Activated CD8-positive, alpha-beta T cell treated with anti-CD3 and anti-CD28 coated beads, Interleukin-2, amount 10 ng/mL, durations not matched to agents 7 days and 5 days (primary cell): ENCODE measurements at regions not wholly inside any gene's neighbourhood (a gene's known extent, or its start where the extent isn't known, plus 50 kb on each side); places are given as distances from the start of the nearest gene placed in this dataset.
A peak's percentile ranks its signal among the peaks of the same experiment; 100 is the strongest.

Experiments used
- ATAC-seq: fragments of 150-1000 bp; cut with Tn5 transposase; one replicate; pipeline ENCODE4 v1.10.0; 2021; ENCODE audit warnings: moderate library complexity
- CTCF ChIA-PET: fragments of 350-600 bp; sonication (Branson Sonifier 250); formaldehyde crosslinking; loops from one replicate; lab custom pipeline; 2021; ENCODE audit warnings: antibody characterized with exemption; lab: Charles Lee
- POLR2A ChIA-PET: fragments of 350-600 bp; sonication (Branson Sonifier 250); formaldehyde crosslinking; loops from one replicate; lab custom pipeline; 2021; ENCODE audit warnings: antibody characterized with exemption; lab: Charles Lee
- DNase-seq: peaks from one replicate; pipeline ENCODE4 v3.0.0-alpha.2; 2020
- H3K27ac Mint-ChIP-seq: one replicate; pipeline ENCODE4 v1.8.0; 2021; ENCODE audit warnings: mild to moderate bottlenecking, mixed read lengths
- H3K27me3 Mint-ChIP-seq: one replicate; pipeline ENCODE4 v1.8.0; 2021; ENCODE audit warnings: low read depth, mixed read lengths
- H3K36me3 Mint-ChIP-seq: one replicate; pipeline ENCODE4 v1.8.0; 2021; ENCODE audit warnings: low read depth, mixed read lengths
- H3K4me1 Mint-ChIP-seq: one replicate; pipeline ENCODE4 v1.8.0; 2021; ENCODE audit warnings: low read depth, mixed read lengths
- H3K4me3 Mint-ChIP-seq: one replicate; pipeline ENCODE4 v1.8.0; 2021; ENCODE audit warnings: mild to moderate bottlenecking, mixed read lengths
- H3K9me3 Mint-ChIP-seq: one replicate; pipeline ENCODE4 v1.8.0; 2022; ENCODE audit warnings: mixed read lengths; ENCODE audit not compliant: insufficient read depth

GRCh38 chr6:112764377-112764776 lies 417.2 kb downstream of the RFPL4B start:
- Mint-ChIP-seq H3K36me3 (no peaks in the 10 kb centered on the region), H3K27ac (no peak overlapping the region), H3K4me3 (no peak overlapping the region), H3K9me3 (peaks cover 6% of the 10 kb centered on the region), H3K4me1 (no peaks in the 10 kb centered on the region), H3K27me3 (no peaks in the 10 kb centered on the region)
- ChIA-PET CTCF (no interaction called here), POLR2A (no interaction called here)
- ATAC-seq (no peak), DNase-seq (no peak)

- H3K27ac Mint-ChIP-seq, result no peak overlapping the region
- H3K27me3 Mint-ChIP-seq, result no peaks in the 10 kb centered on the region
- H3K36me3 Mint-ChIP-seq, result no peaks in the 10 kb centered on the region
- no peak for ATAC-seq
- no peak for DNase-seq
- no peaks in the 10 kb centered on the region for H3K4me1 Mint-ChIP-seq
- ChIA-PET POLR2A (no interaction called here), CTCF (no interaction called here)
- no peak overlapping the region for H3K4me3 Mint-ChIP-seq
- peaks cover 6% of the 10 kb centered on the region for H3K9me3 Mint-ChIP-seq
Measured at GRCh38 chr6:112770308-112770707, 423.2 kb downstream of the RFPL4B start.

- Mint-ChIP-seq H3K36me3 (no peaks in the 10 kb centered on the region), H3K27me3 (no peaks in the 10 kb centered on the region), H3K4me1 (no peaks in the 10 kb centered on the region), H3K4me3 (no peak overlapping the region), H3K9me3 (peaks cover 6% of the 10 kb centered on the region), H3K27ac (no peak overlapping the region)
- CTCF ChIA-PET, result no interaction called here
- no peak for DNase-seq
- ATAC-seq, result no peak
- POLR2A ChIA-PET, result no interaction called here
Measured at GRCh38 chr6:112773187-112773586, 426.1 kb downstream of the RFPL4B start.

GRCh38 chr6:112774319-112774718 lies 427.2 kb downstream of the RFPL4B start:
- Mint-ChIP-seq H3K27ac (no peak overlapping the region), H3K36me3 (no peaks in the 10 kb centered on the region), H3K9me3 (no peaks in the 10 kb centered on the region), H3K27me3 (no peaks in the 10 kb centered on the region), H3K4me1 (no peaks in the 10 kb centered on the region), H3K4me3 (no peak overlapping the region)
- ATAC-seq (no peak), DNase-seq (no peak)
- POLR2A ChIA-PET, result no interaction called here
- CTCF ChIA-PET, result no interaction called here

- Mint-ChIP-seq H3K27me3 (no peaks in the 10 kb centered on the region), H3K4me1 (no peaks in the 10 kb centered on the region), H3K4me3 (no peak overlapping the region), H3K27ac (no peak overlapping the region), H3K36me3 (no peaks in the 10 kb centered on the region), H3K9me3 (no peaks in the 10 kb centered on the region)
- ChIA-PET CTCF (no interaction called here), POLR2A (no interaction called here)
- ATAC-seq (no peak), DNase-seq (peak; percentile 39)
Measured at GRCh38 chr6:112780498-112781096, 433.5 kb downstream of the RFPL4B start.

- Mint-ChIP-seq H3K36me3 (no peaks in the 10 kb centered on the region), H3K27ac (no peak overlapping the region), H3K4me3 (no peak overlapping the region), H3K9me3 (no peaks in the 10 kb centered on the region), H3K27me3 (no peaks in the 10 kb centered on the region), H3K4me1 (no peaks in the 10 kb centered on the region)
- CTCF ChIA-PET, result no interaction called here
- no peak for DNase-seq
- POLR2A ChIA-PET, result no interaction called here
- no peak for ATAC-seq
Measured at GRCh38 chr6:112781241-112781640, 434.1 kb downstream of the RFPL4B start.

GRCh38 chr6:112785408-112785807 lies 438.3 kb downstream of the RFPL4B start:
- Mint-ChIP-seq H3K4me3 (no peak overlapping the region), H3K4me1 (no peaks in the 10 kb centered on the region), H3K27me3 (no peaks in the 10 kb centered on the region), H3K27ac (no peak overlapping the region), H3K9me3 (no peaks in the 10 kb centered on the region), H3K36me3 (no peaks in the 10 kb centered on the region)
- ATAC-seq (no peak), DNase-seq (no peak)
- ChIA-PET CTCF (no interaction called here), POLR2A (no interaction called here)

- DNase-seq (no peak), ATAC-seq (no peak)
- Mint-ChIP-seq H3K4me1 (no peaks in the 10 kb centered on the region), H3K9me3 (no peaks in the 10 kb centered on the region), H3K27ac (no peak overlapping the region), H3K27me3 (no peaks in the 10 kb centered on the region), H3K4me3 (no peak overlapping the region), H3K36me3 (no peaks in the 10 kb centered on the region)
- POLR2A ChIA-PET, result no interaction called here
- CTCF ChIA-PET, result no interaction called here
Measured at GRCh38 chr6:112786801-112787200, 439.7 kb downstream of the RFPL4B start.

- POLR2A ChIA-PET, result no interaction called here
- no peaks in the 10 kb centered on the region for H3K36me3 Mint-ChIP-seq
- no peak overlapping the region for H3K4me3 Mint-ChIP-seq
- no peak for DNase-seq
- H3K9me3 Mint-ChIP-seq, result no peaks in the 10 kb centered on the region
- no peak overlapping the region for H3K27ac Mint-ChIP-seq
- no peak for ATAC-seq
- CTCF ChIA-PET, result no interaction called here
- no peaks in the 10 kb centered on the region for H3K27me3 Mint-ChIP-seq
- no peaks in the 10 kb centered on the region for H3K4me1 Mint-ChIP-seq
Measured at GRCh38 chr6:112787371-112787770, 440.2 kb downstream of the RFPL4B start.

GRCh38 chr6:112795316-112795715 lies 448.2 kb downstream of the RFPL4B start:
- DNase-seq (no peak), ATAC-seq (no peak)
- H3K27me3 Mint-ChIP-seq, result no peaks in the 10 kb centered on the region
- POLR2A ChIA-PET, result no interaction called here
- CTCF ChIA-PET, result no interaction called here
- no peak overlapping the region for H3K27ac Mint-ChIP-seq
- no peaks in the 10 kb centered on the region for H3K36me3 Mint-ChIP-seq
- no peak overlapping the region for H3K4me3 Mint-ChIP-seq
- H3K4me1 Mint-ChIP-seq, result no peaks in the 10 kb centered on the region
- H3K9me3 Mint-ChIP-seq, result no peaks in the 10 kb centered on the region

- no peaks in the 10 kb centered on the region for H3K27me3 Mint-ChIP-seq
- no peaks in the 10 kb centered on the region for H3K36me3 Mint-ChIP-seq
- DNase-seq (no peak), ATAC-seq (no peak)
- H3K27ac Mint-ChIP-seq, result no peak overlapping the region
- POLR2A ChIA-PET, result no interaction called here
- no peaks in the 10 kb centered on the region for H3K4me1 Mint-ChIP-seq
- CTCF ChIA-PET, result no interaction called here
- H3K9me3 Mint-ChIP-seq, result no peaks in the 10 kb centered on the region
- H3K4me3 Mint-ChIP-seq, result no peak overlapping the region
Measured at GRCh38 chr6:112796712-112797111, 449.6 kb downstream of the RFPL4B start.

- Mint-ChIP-seq H3K4me3 (no peak overlapping the region), H3K36me3 (no peaks in the 10 kb centered on the region), H3K9me3 (no peaks in the 10 kb centered on the region), H3K27ac (no peak overlapping the region), H3K27me3 (no peaks in the 10 kb centered on the region), H3K4me1 (no peaks in the 10 kb centered on the region)
- ChIA-PET CTCF (no interaction called here), POLR2A (no interaction called here)
- ATAC-seq, result no peak
- no peak for DNase-seq
Measured at GRCh38 chr6:112799889-112800288, 452.8 kb downstream of the RFPL4B start.

- no peaks in the 10 kb centered on the region for H3K9me3 Mint-ChIP-seq
- no peak for ATAC-seq
- H3K27me3 Mint-ChIP-seq, result no peaks in the 10 kb centered on the region
- H3K4me3 Mint-ChIP-seq, result no peak overlapping the region
- ChIA-PET POLR2A (no interaction called here), CTCF (no interaction called here)
- DNase-seq, result no peak
- H3K4me1 Mint-ChIP-seq, result no peaks in the 10 kb centered on the region
- H3K36me3 Mint-ChIP-seq, result no peaks in the 10 kb centered on the region
- no peak overlapping the region for H3K27ac Mint-ChIP-seq
Measured at GRCh38 chr6:112800439-112800838, 453.3 kb downstream of the RFPL4B start.
